ENCODE measurements at regions not wholly inside any gene's neighbourhood (a gene's known extent, or its start where the extent isn't known, plus 50 kb on each side); places are given as distances from the start of the nearest gene placed in this dataset.
"Not testable (repeated sequence)": the region's sequence is repeated elsewhere in the genome, so short reads cannot be mapped to it uniquely, and the experiment has no call there.

DNA sequence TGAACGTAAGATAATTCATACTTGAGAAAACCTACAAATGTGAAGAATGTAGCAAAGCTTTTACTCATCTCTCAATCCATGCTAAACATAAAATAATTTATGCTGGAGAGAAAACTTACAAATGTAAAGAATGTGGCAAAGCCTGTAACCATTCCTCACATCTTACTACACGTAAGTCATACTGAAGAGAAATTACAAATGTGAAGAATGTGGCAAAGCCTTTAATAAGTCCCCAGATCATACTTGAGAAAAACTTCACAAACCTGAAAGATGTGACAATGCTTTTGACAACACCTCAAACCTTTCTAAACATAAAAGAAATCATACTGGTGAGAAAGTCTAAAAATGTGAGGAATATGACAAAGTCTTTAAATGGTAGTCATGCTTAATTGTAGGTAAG is 89.4 kb downstream of the ZNF675 start:
- TF ChIP-seq, protein P1, sequence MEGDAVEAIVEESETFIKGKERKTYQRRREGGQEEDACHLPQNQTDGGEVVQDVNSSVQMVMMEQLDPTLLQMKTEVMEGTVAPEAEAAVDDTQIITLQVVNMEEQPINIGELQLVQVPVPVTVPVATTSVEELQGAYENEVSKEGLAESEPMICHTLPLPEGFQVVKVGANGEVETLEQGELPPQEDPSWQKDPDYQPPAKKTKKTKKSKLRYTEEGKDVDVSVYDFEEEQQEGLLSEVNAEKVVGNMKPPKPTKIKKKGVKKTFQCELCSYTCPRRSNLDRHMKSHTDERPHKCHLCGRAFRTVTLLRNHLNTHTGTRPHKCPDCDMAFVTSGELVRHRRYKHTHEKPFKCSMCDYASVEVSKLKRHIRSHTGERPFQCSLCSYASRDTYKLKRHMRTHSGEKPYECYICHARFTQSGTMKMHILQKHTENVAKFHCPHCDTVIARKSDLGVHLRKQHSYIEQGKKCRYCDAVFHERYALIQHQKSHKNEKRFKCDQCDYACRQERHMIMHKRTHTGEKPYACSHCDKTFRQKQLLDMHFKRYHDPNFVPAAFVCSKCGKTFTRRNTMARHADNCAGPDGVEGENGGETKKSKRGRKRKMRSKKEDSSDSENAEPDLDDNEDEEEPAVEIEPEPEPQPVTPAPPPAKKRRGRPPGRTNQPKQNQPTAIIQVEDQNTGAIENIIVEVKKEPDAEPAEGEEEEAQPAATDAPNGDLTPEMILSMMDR (IDR thresholded peaks at IDR 0.05) = no peak
- H3K27me3 ChIP-seq = no peaks in the 10 kb centered on the region
- H3K4me1 ChIP-seq = no peaks in the 10 kb centered on the region
- peaks cover 4% of the 10 kb centered on the region for H3K9me3 ChIP-seq
- H3K4me3 ChIP-seq = no peak overlapping the region
- intact Hi-C loops (cut with DNase I) = no loop called here
- ATAC-seq (no peak), DNase-seq (no peak)
- no peaks in the 10 kb centered on the region for H3K36me3 ChIP-seq
- H3K27ac ChIP-seq = no peak overlapping the region

DNA sequence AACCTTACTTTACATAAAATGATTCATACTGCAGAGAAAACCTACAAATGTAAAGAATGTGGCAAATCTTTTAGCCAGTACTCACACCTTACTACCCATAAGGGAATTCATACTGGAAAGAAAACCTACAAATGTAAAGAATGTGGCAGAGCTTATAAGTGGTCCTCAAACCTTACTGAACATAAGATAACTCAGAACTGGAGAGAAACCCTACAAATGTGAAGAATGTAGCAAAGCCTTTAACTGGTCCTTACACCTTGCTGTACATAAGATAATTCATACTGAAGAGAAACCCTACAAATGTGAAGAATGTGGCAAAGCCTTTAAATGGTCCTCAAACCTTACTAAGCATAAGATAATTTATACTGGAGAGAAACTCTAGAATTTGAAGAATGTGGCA is 90.1 kb downstream of the ZNF675 start:
- no peak overlapping the region for H3K4me3 ChIP-seq
- H3K4me1 ChIP-seq = no peaks in the 10 kb centered on the region
- peaks cover 4% of the 10 kb centered on the region for H3K9me3 ChIP-seq
- H3K27ac ChIP-seq = no peak overlapping the region
- intact Hi-C loops (cut with DNase I) = no loop called here
- peak; percentile 57 for ATAC-seq
- TF ChIP-seq, protein P1 (IDR thresholded peaks at IDR 0.05) = no peak
- no peak for DNase-seq
- no peaks in the 10 kb centered on the region for H3K27me3 ChIP-seq
- no peaks in the 10 kb centered on the region for H3K36me3 ChIP-seq

DNA sequence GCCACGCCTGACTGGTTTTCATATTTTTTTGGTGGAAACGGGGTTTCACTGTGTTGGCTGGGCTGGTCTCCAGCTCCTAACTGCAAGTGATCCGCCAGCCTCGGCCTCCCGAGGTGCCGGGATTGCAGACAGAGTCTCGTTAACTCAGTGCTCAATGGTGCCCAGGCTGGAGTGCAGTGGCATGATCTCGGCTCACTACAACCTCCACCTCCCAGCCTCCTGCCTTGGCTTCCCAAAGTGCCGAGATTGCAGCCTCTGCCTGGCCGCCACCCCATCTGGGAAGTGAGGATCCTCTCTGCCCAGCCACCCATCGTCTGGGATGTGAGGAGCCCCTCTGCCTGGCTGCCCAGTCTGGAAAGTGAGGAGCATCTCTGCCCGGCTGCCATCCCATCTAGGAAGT is 92.7 kb downstream of the ZNF675 start:
- ATAC-seq; intact Hi-C loops (cut with DNase I); H3K27me3 ChIP-seq; H3K9me3 ChIP-seq; DNase-seq; H3K27ac ChIP-seq; H3K36me3 ChIP-seq; H3K4me3 ChIP-seq; H3K4me1 ChIP-seq: not testable (repeated sequence)

DNA sequence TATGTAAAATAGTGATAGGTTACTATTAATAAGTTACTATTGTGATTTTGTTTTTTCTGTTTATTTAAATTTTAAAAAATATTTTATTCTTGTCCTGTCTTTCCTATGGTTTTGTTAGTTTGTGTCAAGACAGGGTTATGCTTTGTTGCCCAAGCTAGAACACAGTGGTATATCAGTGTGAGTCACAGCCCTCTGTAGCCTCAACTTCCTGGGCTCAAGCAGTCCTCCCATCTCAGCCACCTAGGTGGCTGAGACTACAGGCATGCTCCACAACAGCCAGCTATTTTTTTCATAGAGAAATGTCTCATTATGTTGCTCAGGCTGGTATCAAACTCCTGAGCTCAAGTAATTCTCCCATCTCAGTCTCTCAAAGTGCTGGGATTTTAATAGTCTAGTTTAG is 99.5 kb downstream of the ZNF675 start:
- no peaks in the 10 kb centered on the region for H3K4me1 ChIP-seq
- no peak overlapping the region for H3K27ac ChIP-seq
- no peaks in the 10 kb centered on the region for H3K36me3 ChIP-seq
- DNase-seq (no peak), ATAC-seq (no peak)
- intact Hi-C loops (cut with DNase I) = no loop called here
- no peak overlapping the region for H3K4me3 ChIP-seq
- peaks cover 3% of the 10 kb centered on the region for H3K9me3 ChIP-seq
- TF ChIP-seq, protein P1 (IDR thresholded peaks at IDR 0.05) = no peak
- H3K27me3 ChIP-seq = no peaks in the 10 kb centered on the region

DNA sequence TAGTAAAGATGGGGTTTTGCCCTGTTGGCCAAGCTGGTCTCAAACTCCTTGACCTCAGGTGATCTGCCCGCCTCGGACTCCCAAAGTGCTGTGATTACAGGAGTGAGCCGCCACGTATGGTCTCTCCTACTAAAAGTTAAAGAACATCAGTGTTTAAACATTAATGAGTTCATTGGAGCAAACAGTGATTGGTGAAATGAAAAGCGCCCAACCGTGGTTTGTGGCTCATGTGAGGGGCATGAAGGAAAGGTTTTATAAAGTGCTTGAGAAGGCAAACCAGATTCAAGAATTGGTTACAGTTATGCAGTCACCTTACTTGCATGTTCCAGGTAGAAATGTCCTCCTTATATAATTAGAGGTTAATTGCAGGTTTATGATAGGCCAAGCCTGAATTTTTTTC is 109.5 kb downstream of the ZNF675 start:
- intact Hi-C loops (cut with DNase I) = no loop called here

DNA sequence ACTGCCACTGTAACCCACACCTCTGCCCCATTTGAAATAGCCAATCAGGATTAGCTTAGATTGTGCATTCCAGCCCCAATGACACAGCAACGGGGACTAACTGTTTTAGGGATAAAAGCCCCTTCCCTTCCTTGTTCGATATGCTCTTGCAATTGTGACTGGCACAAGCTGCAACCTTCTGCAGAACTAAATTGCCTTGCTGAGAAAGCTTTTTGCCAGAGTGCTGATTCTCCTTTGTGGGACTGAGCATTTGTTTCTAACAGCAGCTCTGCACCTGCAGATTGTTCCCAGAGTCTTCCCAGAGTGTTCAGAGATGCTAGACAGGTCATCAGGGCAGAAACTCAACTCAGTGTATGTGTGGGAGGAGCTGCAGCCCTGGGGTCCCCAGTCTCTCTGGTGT is 115.8 kb downstream of the ZNF675 start:
- Histone ChIP-seq H3K27me3 (no peaks in the 10 kb centered on the region), H3K27ac (no peak overlapping the region), H3K4me1 (no peaks in the 10 kb centered on the region), H3K4me3 (no peak overlapping the region), H3K36me3 (no peaks in the 10 kb centered on the region), H3K9me3 (peaks cover 40% of the 10 kb centered on the region)
- TF ChIP-seq, protein P1 (IDR thresholded peaks at IDR 0.05) = no peak
- ATAC-seq (no peak), DNase-seq (no peak)
- intact Hi-C loops (cut with DNase I) = no loop called here

More for the DNA sequence above, 109.5 kb downstream of the ZNF675 start:
- no peak for ATAC-seq
- no peak overlapping the region for H3K4me3 ChIP-seq
- H3K36me3 ChIP-seq = no peaks in the 10 kb centered on the region
- no peaks in the 10 kb centered on the region for H3K4me1 ChIP-seq
- H3K27me3 ChIP-seq = no peaks in the 10 kb centered on the region
- DNase-seq = no peak
- peaks cover 11% of the 10 kb centered on the region for H3K9me3 ChIP-seq
- no peak overlapping the region for H3K27ac ChIP-seq
- TF ChIP-seq, protein P1 (IDR thresholded peaks at IDR 0.05) = no peak

DNA sequence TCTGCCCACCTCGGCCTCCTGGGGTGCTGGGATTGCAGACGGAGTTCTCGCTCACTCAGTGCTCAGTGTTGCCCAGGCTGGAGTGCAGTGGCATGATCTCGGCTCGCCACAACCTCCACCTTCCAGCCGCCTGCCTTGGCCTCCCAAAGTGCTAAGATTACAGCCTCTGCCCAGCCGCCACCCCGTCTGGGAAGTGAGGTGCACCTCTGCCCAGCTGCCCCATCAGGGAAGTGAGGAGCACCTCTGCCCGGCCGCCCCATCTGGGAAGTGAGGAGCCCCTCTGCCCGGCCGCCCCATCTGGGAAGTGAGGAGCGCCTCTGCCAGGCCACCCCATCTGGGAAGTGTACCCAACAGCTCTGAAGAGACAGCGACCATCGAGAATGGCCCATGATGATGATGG is 118.9 kb downstream of the ZNF675 start:
- H3K4me3 ChIP-seq; H3K27me3 ChIP-seq; intact Hi-C loops (cut with DNase I); H3K4me1 ChIP-seq; DNase-seq; ATAC-seq; H3K36me3 ChIP-seq; H3K27ac ChIP-seq: not testable (repeated sequence)
- H3K9me3 ChIP-seq = peaks cover 35% of the 10 kb centered on the region

All from upper lobe of right lung (tissue), 1 donor.